AG04449 (cell line): ENCODE measurements at regions not wholly inside any gene's neighbourhood (a gene's known extent, or its start where the extent isn't known, plus 50 kb on each side); places are given as distances from the start of the nearest gene placed in this dataset.

Source experiments
- CTCF ChIA-PET: fragments of 350-600 bp; formaldehyde crosslinking; extraction: SDS; loops from one replicate; lab custom pipeline; 2021; ENCODE audit warnings: antibody characterized with exemption; lab: Yijun Ruan, JAX
- POLR2A ChIA-PET: fragments of 400-600, 350-600 bp; formaldehyde crosslinking; extraction: SDS; loops from one replicate; lab custom pipeline; 2020; ENCODE audit warnings: antibody characterized with exemption, inconsistent platforms; lab: Yijun Ruan, JAX
- DNase-seq: peaks from one replicate; pipeline ENCODE4 v3.0.0-alpha.2; 2010; ENCODE audit warnings: low read depth, low spot score
- H3K4me3 ChIP-seq: 2 replicates; pipeline ENCODE4 v1.5.1; 2011; ENCODE audit warnings: low read depth, mild to moderate bottlenecking, control low read depth, low read length
- TF ChIP-seq, protein P1 (sequence below): IDR thresholded peaks from one replicate; pipeline ENCODE4 v1.5.1; 2011; ENCODE audit warnings: mild to moderate bottlenecking, moderate library complexity, low read length, control low read depth, inconsistent platforms; ENCODE audit not compliant: insufficient read depth; ENCODE audit errors: missing control alignments

DNA sequence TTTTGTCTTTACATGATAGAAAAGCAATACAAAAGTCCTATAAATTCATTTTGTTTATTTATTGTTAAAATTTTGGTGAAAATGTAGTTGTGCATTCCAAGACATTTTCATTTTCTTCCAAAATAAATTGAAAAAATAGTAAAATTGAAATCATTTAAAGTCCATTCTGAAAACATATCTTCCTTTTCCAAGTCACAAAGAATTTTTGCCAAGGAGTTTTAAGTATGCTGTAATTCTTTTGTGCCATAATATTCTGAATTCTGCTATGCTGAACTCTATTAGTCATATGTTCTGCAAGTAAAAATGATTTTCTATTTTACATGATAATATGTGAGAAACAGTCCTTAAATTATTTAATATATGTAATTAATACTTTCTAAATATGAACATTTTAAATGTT, 879.6 kb upstream of the SLC10A2 start:
- no peak for DNase-seq
- POLR2A ChIA-PET, result no interaction called here
- TF ChIP-seq, protein P1, sequence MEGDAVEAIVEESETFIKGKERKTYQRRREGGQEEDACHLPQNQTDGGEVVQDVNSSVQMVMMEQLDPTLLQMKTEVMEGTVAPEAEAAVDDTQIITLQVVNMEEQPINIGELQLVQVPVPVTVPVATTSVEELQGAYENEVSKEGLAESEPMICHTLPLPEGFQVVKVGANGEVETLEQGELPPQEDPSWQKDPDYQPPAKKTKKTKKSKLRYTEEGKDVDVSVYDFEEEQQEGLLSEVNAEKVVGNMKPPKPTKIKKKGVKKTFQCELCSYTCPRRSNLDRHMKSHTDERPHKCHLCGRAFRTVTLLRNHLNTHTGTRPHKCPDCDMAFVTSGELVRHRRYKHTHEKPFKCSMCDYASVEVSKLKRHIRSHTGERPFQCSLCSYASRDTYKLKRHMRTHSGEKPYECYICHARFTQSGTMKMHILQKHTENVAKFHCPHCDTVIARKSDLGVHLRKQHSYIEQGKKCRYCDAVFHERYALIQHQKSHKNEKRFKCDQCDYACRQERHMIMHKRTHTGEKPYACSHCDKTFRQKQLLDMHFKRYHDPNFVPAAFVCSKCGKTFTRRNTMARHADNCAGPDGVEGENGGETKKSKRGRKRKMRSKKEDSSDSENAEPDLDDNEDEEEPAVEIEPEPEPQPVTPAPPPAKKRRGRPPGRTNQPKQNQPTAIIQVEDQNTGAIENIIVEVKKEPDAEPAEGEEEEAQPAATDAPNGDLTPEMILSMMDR, result no peak
- CTCF ChIA-PET, result no interaction called here
- no peak overlapping the region for H3K4me3 ChIP-seq

DNA sequence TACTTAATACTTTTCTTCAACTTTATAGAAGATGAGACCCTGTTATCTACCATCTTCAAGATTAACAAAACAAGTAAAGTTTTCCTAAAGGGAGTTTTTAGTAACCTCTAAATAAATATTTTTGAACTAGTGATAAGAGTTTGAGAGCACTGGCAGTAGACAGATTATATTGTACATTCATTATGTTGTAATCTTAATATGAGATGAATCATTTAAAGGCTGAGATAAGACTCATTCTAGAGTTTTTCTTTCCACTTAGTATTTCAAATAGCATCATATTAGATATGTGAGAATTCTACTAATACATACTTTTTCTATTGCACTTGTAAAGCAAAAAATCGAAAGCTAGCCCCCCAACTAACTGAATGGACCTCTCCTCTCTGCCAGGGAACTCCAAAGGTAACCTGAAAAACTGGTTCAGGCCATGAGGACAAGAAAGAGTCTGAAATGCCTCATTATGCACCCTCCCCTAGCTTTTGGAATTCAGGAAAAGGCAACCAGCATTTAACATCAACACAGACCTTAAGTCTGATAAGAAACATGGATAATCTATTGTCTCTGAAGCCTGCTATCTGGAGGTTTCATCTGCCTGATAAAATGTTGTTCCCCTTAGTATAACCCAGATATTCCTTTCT, 875.4 kb upstream of the SLC10A2 start:
- DNase-seq, result no peak
- CTCF ChIA-PET, result no interaction called here
- H3K4me3 ChIP-seq, result no peak overlapping the region
- TF ChIP-seq, protein P1, result no peak
- POLR2A ChIA-PET, result no interaction called here

DNA sequence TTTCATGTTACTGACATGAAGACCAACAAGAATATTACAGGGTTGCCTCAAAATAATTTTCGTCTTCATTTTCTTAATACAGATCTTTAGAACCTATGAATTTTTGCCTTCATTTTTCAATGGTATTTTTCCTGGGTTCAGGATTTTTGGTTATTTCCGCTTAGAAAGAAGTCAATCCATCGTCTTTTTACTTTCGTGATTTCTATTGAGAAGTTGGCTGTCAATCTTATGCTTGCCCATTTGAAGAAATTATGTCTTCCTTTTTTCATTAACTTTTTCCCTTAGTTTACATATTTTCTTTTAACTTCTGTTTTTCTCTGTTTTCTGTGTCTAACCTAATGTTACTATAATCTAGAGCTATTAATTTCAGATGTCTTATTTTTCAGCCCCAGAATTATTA, 868.9 kb upstream of the SLC10A2 start:
- CTCF ChIA-PET, result no interaction called here
- no peak overlapping the region for H3K4me3 ChIP-seq
- TF ChIP-seq, protein P1, result no peak
- no peak for DNase-seq
- POLR2A ChIA-PET, result no interaction called here

DNA sequence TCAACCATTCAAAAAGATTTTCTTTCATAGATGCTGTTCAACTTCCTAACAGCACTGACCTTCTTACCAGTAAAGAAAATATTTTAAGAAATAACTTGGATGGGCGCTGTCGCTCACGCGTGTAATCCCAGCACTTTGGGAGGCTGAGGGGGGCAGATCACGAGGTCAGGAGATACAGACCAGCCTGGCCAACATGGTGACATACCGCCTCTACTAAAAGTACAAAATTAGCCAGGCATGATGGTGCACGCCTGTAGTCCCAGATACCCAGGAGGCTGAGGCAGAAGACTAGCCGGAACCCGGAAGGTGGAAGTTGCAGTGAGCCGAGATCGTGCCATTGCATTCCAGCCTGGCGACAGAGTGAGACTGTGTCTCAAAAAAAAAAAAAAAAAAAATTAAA, 865.7 kb upstream of the SLC10A2 start:
- ChIA-PET CTCF (no interaction called here), POLR2A (no interaction called here)
- no peak overlapping the region for H3K4me3 ChIP-seq

DNA sequence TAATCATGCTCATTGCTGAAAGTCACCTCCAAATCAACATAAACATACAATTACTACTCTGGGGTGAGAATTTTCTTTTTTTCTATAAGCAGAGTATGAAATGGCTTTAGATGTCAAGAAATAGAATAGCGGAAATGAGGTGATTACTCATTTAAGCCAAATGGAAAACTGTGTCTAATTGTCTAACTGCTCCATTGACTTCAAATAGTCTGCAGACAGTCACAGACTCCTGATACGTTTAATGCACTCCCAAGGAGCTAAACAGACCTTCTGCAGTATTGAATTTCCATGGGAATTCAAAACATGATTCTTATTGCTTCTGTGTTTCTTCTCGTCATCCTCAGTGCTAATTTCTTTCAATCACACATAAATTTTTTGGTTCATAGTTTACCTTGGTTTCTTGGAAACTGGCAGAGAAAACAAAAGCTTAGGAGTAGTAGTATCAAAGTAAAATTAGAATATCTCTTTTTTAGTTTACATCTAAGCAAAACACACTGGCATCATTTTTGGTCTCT, 865.2 kb upstream of the SLC10A2 start:
- no peak for DNase-seq
- TF ChIP-seq, protein P1, result no peak
- POLR2A ChIA-PET, result no interaction called here
- no peak overlapping the region for H3K4me3 ChIP-seq
- CTCF ChIA-PET, result no interaction called here

More for the DNA sequence above, 865.7 kb upstream of the SLC10A2 start:
- TF ChIP-seq, protein P1, result no peak
- no peak for DNase-seq

DNA sequence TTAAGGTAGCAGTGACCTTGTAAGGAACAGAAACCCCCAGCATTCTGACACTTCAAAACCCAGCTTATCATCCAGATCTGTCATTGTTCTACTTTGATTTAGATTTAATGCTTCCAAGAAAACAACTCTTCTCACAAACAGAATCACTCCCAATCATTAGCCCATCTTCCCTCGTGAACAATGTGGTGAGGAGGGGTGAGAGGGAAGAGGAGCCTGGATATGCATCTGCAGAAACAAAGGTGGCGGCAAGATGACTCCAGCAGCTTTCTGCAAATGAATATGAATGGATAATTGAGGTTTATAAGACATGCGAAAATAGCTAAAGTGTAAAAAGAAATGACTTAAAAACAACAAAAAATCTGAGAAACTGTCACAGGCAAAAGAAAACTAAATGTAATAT, 859.9 kb upstream of the SLC10A2 start:
- ChIA-PET CTCF (no interaction called here), POLR2A (no interaction called here)
- no peak overlapping the region for H3K4me3 ChIP-seq
- no peak for DNase-seq
- TF ChIP-seq, protein P1, result no peak
